BLaER1 (cell line): ENCODE measurements at regions not wholly inside any gene's neighbourhood (a gene's known extent, or its start where the extent isn't known, plus 50 kb on each side); places are given as distances from the start of the nearest gene placed in this dataset.

Source experiments
- H3K27ac ChIP-seq: shearing (Covaris generic); formaldehyde crosslinking; 2 replicates; pipeline ENCODE4 v1.8.1; 2022
- H3K27me3 ChIP-seq: shearing (Covaris generic); formaldehyde crosslinking; 2 replicates; pipeline ENCODE4 v1.8.1; 2022
- H3K36me3 ChIP-seq: shearing (Covaris generic); formaldehyde crosslinking; 2 replicates; pipeline ENCODE4 v1.8.1; 2022
- H3K4me1 ChIP-seq: shearing (Covaris generic); formaldehyde crosslinking; 2 replicates; pipeline ENCODE4 v1.8.1; 2022
- H3K4me2 ChIP-seq: shearing (Covaris generic); formaldehyde crosslinking; 2 replicates; pipeline ENCODE4 v1.8.1; 2022
- H3K4me3 ChIP-seq: shearing (Covaris generic); formaldehyde crosslinking; 2 replicates; pipeline ENCODE4 v1.8.1; 2022
- H3K9ac ChIP-seq: shearing (Covaris generic); formaldehyde crosslinking; 2 replicates; pipeline ENCODE4 v1.8.1; 2022
- H3K9me3 ChIP-seq: shearing (Covaris generic); formaldehyde crosslinking; 2 replicates; pipeline ENCODE4 v1.8.1; 2022
- H4K20me1 ChIP-seq: shearing (Covaris generic); formaldehyde crosslinking; 2 replicates; pipeline ENCODE4 v1.8.1; 2022
- Cebpa-rat ChIP-seq: shearing (Covaris generic); IDR thresholded peaks from 2 replicates; pipeline ENCODE4 v1.8.1; 2022

- Histone ChIP-seq H3K27me3 (no peaks in the 10 kb centered on the region), H3K27ac (no peak overlapping the region), H3K4me3 (no peak overlapping the region), H3K4me2 (no peak overlapping the region), H3K36me3 (no peaks in the 10 kb centered on the region), H3K9ac (no peak overlapping the region), H4K20me1 (no peaks in the 10 kb centered on the region), H3K4me1 (no peaks in the 10 kb centered on the region), H3K9me3 (no peaks in the 10 kb centered on the region)
- TF ChIP-seq Cebpa-rat = no peak
Measured at GRCh38 chr4:32858971-32859370, 2138.8 kb downstream of the PCDH7 start.

DNA sequence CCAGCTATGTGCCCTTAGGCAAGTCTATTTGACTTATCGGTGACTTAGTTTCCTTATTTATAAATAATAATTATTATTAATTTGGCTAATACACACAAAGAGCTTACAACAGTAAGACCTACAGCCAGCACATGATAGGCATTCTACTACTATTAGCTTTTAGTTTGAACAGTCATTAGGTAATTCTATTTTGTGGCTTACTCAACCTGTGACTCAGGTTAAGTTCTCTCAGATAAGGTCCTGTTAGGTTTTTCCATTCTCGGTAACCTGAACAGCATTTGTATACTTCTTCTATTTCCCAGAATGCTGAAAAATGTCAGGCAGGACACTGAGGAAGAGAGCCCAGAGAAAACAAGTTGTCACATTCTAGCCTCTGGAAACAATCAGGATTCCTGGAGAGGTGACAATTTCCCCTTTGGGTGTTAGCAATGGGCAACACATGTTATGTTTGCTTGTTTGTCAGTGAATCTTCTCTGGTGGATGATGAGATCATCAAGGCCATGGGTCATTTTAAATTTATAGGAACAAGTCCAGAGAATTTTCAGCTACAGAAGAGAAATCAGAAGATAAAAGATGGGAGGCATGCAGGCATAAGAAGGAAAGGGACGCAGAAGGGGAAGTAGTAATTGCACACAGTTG, 2144.7 kb downstream of the PCDH7 start:
- no peak overlapping the region for H3K4me2 ChIP-seq
- H3K9ac ChIP-seq = no peak overlapping the region
- TF ChIP-seq Cebpa-rat = no peak
- no peaks in the 10 kb centered on the region for H3K4me1 ChIP-seq
- no peaks in the 10 kb centered on the region for H3K9me3 ChIP-seq
- H3K4me3 ChIP-seq = no peak overlapping the region
- H4K20me1 ChIP-seq = no peaks in the 10 kb centered on the region
- H3K27me3 ChIP-seq = no peaks in the 10 kb centered on the region
- no peaks in the 10 kb centered on the region for H3K36me3 ChIP-seq
- no peak overlapping the region for H3K27ac ChIP-seq

DNA sequence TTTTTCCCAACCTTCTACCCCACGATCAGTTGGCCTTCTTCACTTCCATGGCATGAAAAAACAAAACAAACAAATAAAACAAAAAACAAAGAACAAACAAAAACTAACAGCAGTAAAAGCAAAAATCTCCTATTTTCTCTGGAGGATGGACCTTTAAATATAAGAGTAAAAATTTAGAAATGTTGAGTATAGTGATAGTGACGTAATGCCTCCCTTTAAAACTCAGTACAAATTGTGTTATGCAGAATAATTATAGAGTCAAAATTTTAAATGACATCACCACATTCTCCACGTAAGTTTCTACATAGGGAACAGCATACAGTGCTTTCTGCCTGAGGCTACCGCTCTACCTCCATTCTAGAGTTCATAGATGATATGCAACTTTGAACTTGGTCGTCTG, 2156.4 kb downstream of the PCDH7 start:
- Histone ChIP-seq H3K4me2 (no peak overlapping the region), H3K27me3 (no peaks in the 10 kb centered on the region), H3K4me1 (no peaks in the 10 kb centered on the region), H3K36me3 (no peaks in the 10 kb centered on the region), H3K4me3 (no peak overlapping the region), H4K20me1 (no peaks in the 10 kb centered on the region), H3K9ac (no peak overlapping the region), H3K27ac (no peak overlapping the region), H3K9me3 (no peaks in the 10 kb centered on the region)
- no peak for TF ChIP-seq Cebpa-rat

GRCh38 chr4:32879913-32880312, 2159.7 kb downstream of the PCDH7 start:
- Histone ChIP-seq H3K9me3 (no peaks in the 10 kb centered on the region), H3K27ac (no peak overlapping the region), H3K4me2 (no peak overlapping the region), H3K36me3 (no peaks in the 10 kb centered on the region), H3K27me3 (no peaks in the 10 kb centered on the region), H3K9ac (no peak overlapping the region), H3K4me3 (no peak overlapping the region), H4K20me1 (no peaks in the 10 kb centered on the region), H3K4me1 (no peaks in the 10 kb centered on the region)
- TF ChIP-seq Cebpa-rat = no peak

GRCh38 chr4:32884198-32884597, 2164.0 kb downstream of the PCDH7 start:
- no peaks in the 10 kb centered on the region for H3K36me3 ChIP-seq
- no peak overlapping the region for H3K4me3 ChIP-seq
- no peaks in the 10 kb centered on the region for H3K9me3 ChIP-seq
- H3K27me3 ChIP-seq = no peaks in the 10 kb centered on the region
- H3K4me2 ChIP-seq = no peak overlapping the region
- TF ChIP-seq Cebpa-rat = no peak
- H4K20me1 ChIP-seq = no peaks in the 10 kb centered on the region
- no peak overlapping the region for H3K27ac ChIP-seq
- no peaks in the 10 kb centered on the region for H3K4me1 ChIP-seq
- H3K9ac ChIP-seq = no peak overlapping the region

- H3K36me3 ChIP-seq = no peaks in the 10 kb centered on the region
- H4K20me1 ChIP-seq = no peaks in the 10 kb centered on the region
- H3K4me2 ChIP-seq = no peak overlapping the region
- H3K9ac ChIP-seq = no peak overlapping the region
- H3K4me3 ChIP-seq = no peak overlapping the region
- H3K9me3 ChIP-seq = no peaks in the 10 kb centered on the region
- no peaks in the 10 kb centered on the region for H3K4me1 ChIP-seq
- no peaks in the 10 kb centered on the region for H3K27me3 ChIP-seq
- no peak overlapping the region for H3K27ac ChIP-seq
- TF ChIP-seq Cebpa-rat = no peak
Measured at GRCh38 chr4:32890398-32890797, 2170.2 kb downstream of the PCDH7 start.

DNA sequence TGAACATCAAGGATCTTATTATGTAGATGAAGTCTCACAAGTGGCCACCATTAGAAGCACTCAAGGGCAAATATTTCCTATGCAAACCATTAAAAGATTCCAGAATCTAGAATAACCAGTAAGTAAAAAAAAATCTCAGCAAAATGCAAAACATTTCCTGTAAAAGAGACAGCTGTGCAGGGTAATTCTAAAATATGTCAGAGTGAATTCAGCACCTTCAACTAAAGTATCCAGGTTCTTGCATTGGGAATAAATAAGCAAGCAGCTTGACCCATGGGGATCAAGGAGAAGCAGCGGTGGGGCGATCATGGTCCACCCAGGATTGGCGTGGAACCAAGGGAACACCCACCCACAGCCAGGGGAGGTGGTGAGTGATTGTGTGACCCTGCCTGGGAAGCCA, 2188.9 kb downstream of the PCDH7 start:
- Histone ChIP-seq H3K4me2 (no peak overlapping the region), H3K9ac (no peak overlapping the region), H4K20me1 (no peaks in the 10 kb centered on the region), H3K4me1 (no peaks in the 10 kb centered on the region), H3K27ac (no peak overlapping the region), H3K36me3 (no peaks in the 10 kb centered on the region), H3K9me3 (peaks cover 8% of the 10 kb centered on the region; the same call in 1 of the 2 replicates), H3K4me3 (no peak overlapping the region), H3K27me3 (no peaks in the 10 kb centered on the region)
- TF ChIP-seq Cebpa-rat = no peak

- Histone ChIP-seq H3K9me3 (peaks cover 8% of the 10 kb centered on the region; the same call in 1 of the 2 replicates), H3K36me3 (no peaks in the 10 kb centered on the region), H3K4me2 (no peak overlapping the region), H3K4me1 (no peaks in the 10 kb centered on the region), H4K20me1 (no peaks in the 10 kb centered on the region), H3K9ac (no peak overlapping the region), H3K27me3 (no peaks in the 10 kb centered on the region), H3K4me3 (no peak overlapping the region), H3K27ac (no peak overlapping the region)
- no peak for TF ChIP-seq Cebpa-rat
Measured at GRCh38 chr4:32909736-32910135, 2189.6 kb downstream of the PCDH7 start.

DNA sequence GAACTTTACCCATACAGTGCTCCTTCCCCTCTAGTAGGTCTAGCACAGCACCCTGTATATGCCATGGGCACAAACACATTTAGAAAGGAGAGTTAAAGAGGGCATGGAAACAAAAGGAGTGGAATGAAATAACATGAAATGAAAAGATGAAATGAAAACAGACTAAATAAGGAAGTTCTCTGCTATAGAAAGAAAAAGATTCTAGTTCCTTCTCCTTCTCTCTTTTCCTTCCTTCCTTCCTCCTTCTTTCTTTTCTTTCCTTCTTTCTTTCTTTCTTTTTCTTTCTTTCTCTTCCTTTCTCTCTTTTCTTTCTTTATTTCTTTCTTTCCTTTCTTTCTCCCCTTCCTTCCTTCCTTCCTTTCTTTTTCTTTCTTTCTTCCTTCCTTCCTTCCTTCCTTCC, 2197.4 kb downstream of the PCDH7 start:
- Histone ChIP-seq H3K9me3 (no peaks in the 10 kb centered on the region), H3K27ac (no peak overlapping the region), H3K9ac (no peak overlapping the region), H3K27me3 (no peaks in the 10 kb centered on the region), H3K36me3 (no peaks in the 10 kb centered on the region), H4K20me1 (no peaks in the 10 kb centered on the region), H3K4me1 (no peaks in the 10 kb centered on the region), H3K4me2 (no peak overlapping the region), H3K4me3 (no peak overlapping the region)
- no peak for TF ChIP-seq Cebpa-rat

DNA sequence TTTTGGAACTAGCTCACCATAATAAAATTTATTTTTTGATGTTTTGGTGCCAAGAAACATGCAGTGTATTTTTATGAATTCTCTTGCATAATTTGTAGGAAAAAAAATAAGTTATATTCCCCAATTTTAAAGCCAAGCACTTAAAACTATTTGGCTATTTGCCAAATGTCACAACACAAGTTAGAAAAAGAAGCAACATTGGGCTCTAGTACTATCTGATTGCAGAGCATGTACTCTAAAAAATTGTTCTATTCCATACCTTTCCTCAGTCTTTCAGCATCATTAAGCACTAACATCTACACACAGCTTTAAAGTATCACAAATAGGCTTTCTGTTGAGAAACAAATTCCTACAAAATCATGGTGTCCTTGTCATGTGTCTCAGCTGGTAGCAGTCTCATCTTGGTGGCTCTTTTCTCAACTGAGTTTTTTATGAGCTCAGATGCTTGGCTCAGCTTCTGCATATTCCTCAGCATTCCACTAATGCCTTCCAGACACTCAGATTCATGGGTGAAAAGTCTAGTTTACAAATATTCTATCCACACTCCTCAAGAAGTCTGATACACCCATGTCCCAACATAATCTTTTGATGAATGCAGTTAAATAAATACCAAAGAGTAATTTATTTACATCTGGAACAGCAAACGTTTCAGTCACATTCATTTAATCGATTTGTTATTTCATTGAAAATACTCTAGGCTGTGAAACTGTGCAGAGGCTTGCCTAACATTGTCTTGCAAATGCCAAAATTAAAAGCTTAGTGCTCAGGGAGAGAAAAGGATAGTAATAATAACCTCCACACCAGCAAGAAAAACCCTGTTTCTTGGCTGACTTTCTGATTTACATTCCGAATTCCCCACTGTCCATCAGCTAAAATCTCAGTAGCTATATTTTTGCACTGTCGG, 2209.9 kb downstream of the PCDH7 start:
- Histone ChIP-seq H3K9ac (no peak overlapping the region), H3K9me3 (no peaks in the 10 kb centered on the region), H3K4me2 (no peak overlapping the region), H3K4me3 (no peak overlapping the region), H3K36me3 (no peaks in the 10 kb centered on the region), H3K27ac (no peak overlapping the region), H3K27me3 (no peaks in the 10 kb centered on the region), H4K20me1 (no peaks in the 10 kb centered on the region), H3K4me1 (no peaks in the 10 kb centered on the region)
- no peak for TF ChIP-seq Cebpa-rat
